Liver (tissue), 8 donors: ENCODE measurements at regions not wholly inside any gene's neighbourhood (a gene's known extent, or its start where the extent isn't known, plus 50 kb on each side); places are given as distances from the start of the nearest gene placed in this dataset.

ENCODE experiments used
- DNase-seq: peaks from one replicate; pipeline ENCODE4 v3.0.0-alpha.2; 2017; ENCODE audit warnings: low spot score
- H3K27ac ChIP-seq, 2 donors: one replicate each; pipeline ENCODE4 v1.7.0; 2013; ENCODE audit warnings: inconsistent platforms in 2 of 2, low read length in 2 of 2, control low read depth in 1 of 2, low read depth in 1 of 2, mild to moderate bottlenecking in 1 of 2
- H3K27me3 ChIP-seq, 4 donors: one replicate each; pipeline versions ENCODE4 v1.6.1 to v1.7.0; 2013; ENCODE audit warnings: low read length in 3 of 4, inconsistent platforms in 1 of 4, mild to moderate bottlenecking in 1 of 4, moderate library complexity in 1 of 4; ENCODE audit not compliant: control insufficient read depth in 4 of 4, insufficient read depth in 4 of 4
- H3K36me3 ChIP-seq, 4 donors: one replicate each; pipeline versions ENCODE4 v1.6.1 to v1.7.0; 2013; ENCODE audit warnings: low read length in 3 of 4, mild to moderate bottlenecking in 3 of 4, low read depth in 1 of 4, moderate library complexity in 1 of 4; ENCODE audit not compliant: control insufficient read depth in 4 of 4, insufficient read depth in 3 of 4
- H3K4me1 ChIP-seq, 4 donors: one replicate each; pipeline versions ENCODE4 v1.6.1 to v1.7.0; 2013; ENCODE audit warnings: low read length in 3 of 4, mild to moderate bottlenecking in 3 of 4, moderate library complexity in 1 of 4; ENCODE audit not compliant: control insufficient read depth in 4 of 4, insufficient read depth in 4 of 4
- H3K4me3 ChIP-seq, 3 donors: one replicate each; pipeline versions ENCODE4 v1.6.1 to v1.7.0; 2013; ENCODE audit warnings: low read length in 3 of 3, control low read depth in 1 of 3, low read depth in 1 of 3, mild to moderate bottlenecking in 1 of 3
- H3K9ac ChIP-seq, 2 donors: one replicate each; pipeline ENCODE4 v1.7.0; 2013; ENCODE audit warnings: low read length in 2 of 2, mild to moderate bottlenecking in 2 of 2, moderate library complexity in 2 of 2, control low read depth in 1 of 2, low read depth in 1 of 2
- H3K9me3 ChIP-seq, 4 donors: one replicate each; pipeline versions ENCODE4 v1.6.1 to v1.7.0; 2013; ENCODE audit warnings: low read length in 3 of 4; ENCODE audit not compliant: control insufficient read depth in 4 of 4
- ATF3 ChIP-seq: IDR thresholded peaks from 2 replicates; pipeline ENCODE4 v1.6.1; 2016; ENCODE audit warnings: antibody characterized with exemption
- CTCF ChIP-seq: fragments of 150-350 bp; IDR thresholded peaks from 2 replicates; pipeline ENCODE4 v1.5.1; 2017; ENCODE audit warnings: improper control_type of control experiment, low read depth, low read length; ENCODE audit not compliant: missing input control
- EGR1 ChIP-seq, 2 donors: IDR thresholded peaks; 2 replicates each; pipeline ENCODE4 v1.6.1; 2016 to 2018; ENCODE audit warnings: antibody characterized with exemption in 2 of 2, low read depth in 2 of 2
- FOXA1 ChIP-seq: IDR thresholded peaks from 2 replicates; pipeline ENCODE4 v1.6.1; 2016; ENCODE audit warnings: antibody characterized with exemption
- FOXA2 ChIP-seq: IDR thresholded peaks from 2 replicates; pipeline ENCODE4 v1.6.1; 2016; ENCODE audit warnings: antibody characterized with exemption
- GABPA ChIP-seq, 2 donors: IDR thresholded peaks in 1 of 2; conservative IDR thresholded peaks in 1 of 2; 2 replicates each; pipeline ENCODE4 v1.6.1; 2016; ENCODE audit warnings: antibody characterized with exemption in 2 of 2, mild to moderate bottlenecking in 1 of 2, moderate library complexity in 1 of 2
- HNF4A ChIP-seq, 2 donors: conservative IDR thresholded peaks; 2 replicates each; pipeline ENCODE4 v1.6.1; 2016; ENCODE audit warnings: antibody characterized with exemption in 2 of 2, mild to moderate bottlenecking in 2 of 2
- HNF4G ChIP-seq: IDR thresholded peaks from 2 replicates; pipeline ENCODE4 v1.6.1; 2016; ENCODE audit warnings: antibody characterized with exemption
- JUND ChIP-seq, 2 donors: IDR thresholded peaks; 2 replicates each; pipeline ENCODE4 v1.6.1; 2016; ENCODE audit warnings: antibody characterized with exemption in 2 of 2
- MAX ChIP-seq: IDR thresholded peaks from 2 replicates; pipeline ENCODE4 v1.6.1; 2016; ENCODE audit warnings: antibody characterized with exemption
- NR2F2 ChIP-seq: IDR thresholded peaks from 2 replicates; pipeline ENCODE4 v1.6.1; 2016; ENCODE audit warnings: antibody characterized with exemption
- RAD21 ChIP-seq, 2 donors: IDR thresholded peaks; 2 replicates each; pipeline ENCODE4 v1.6.1; 2016; ENCODE audit warnings: antibody characterized with exemption in 2 of 2, mild to moderate bottlenecking in 2 of 2
- REST ChIP-seq: IDR thresholded peaks from 2 replicates; pipeline ENCODE4 v1.6.1; 2016; ENCODE audit warnings: antibody characterized with exemption, mild to moderate bottlenecking
- RXRA ChIP-seq, 2 donors: IDR thresholded peaks; 2 replicates each; pipeline ENCODE4 v1.6.1; 2017 to 2018; ENCODE audit warnings: antibody characterized with exemption in 2 of 2, mild to moderate bottlenecking in 1 of 2
- SP1 ChIP-seq: IDR thresholded peaks from 2 replicates; pipeline ENCODE4 v1.6.1; 2018; ENCODE audit warnings: antibody characterized with exemption, mild to moderate bottlenecking
- TAF1 ChIP-seq: conservative IDR thresholded peaks from 2 replicates; pipeline ENCODE4 v1.6.1; 2016; ENCODE audit warnings: antibody characterized with exemption, mild to moderate bottlenecking
- YY1 ChIP-seq: IDR thresholded peaks from 2 replicates; pipeline ENCODE4 v1.6.1; 2016; ENCODE audit warnings: antibody characterized with exemption, mild to moderate bottlenecking
- ZBTB33 ChIP-seq: IDR thresholded peaks from 2 replicates; pipeline ENCODE4 v1.6.1; 2016; ENCODE audit warnings: antibody characterized with exemption
- WGBS: extraction: QIAGEN DNeasy Blood & Tissue Kit; methylation state at CpG from one replicate; pipeline ENCODE4 v1.1.7; 2013; 5-methylcytosine and 5-hydroxymethylcytosine counted together
- donor health status: healthy.
- donor health status: healthy.
- donor health status: healthy.
- donor health status: healthy.
- donor health status: healthy.

- Histone ChIP-seq H3K9me3 (no peaks in the 10 kb centered on the region), H3K9ac (no peak overlapping the region), H3K27me3 (no peaks in the 10 kb centered on the region), H3K4me3 (no peak overlapping the region), H3K36me3 (no peaks in the 10 kb centered on the region), H3K4me1 (peaks cover 0 to 1% (median 0%) of the 10 kb centered on the region in 4 donors), H3K27ac (no peak overlapping the region)
- TF ChIP-seq RXRA (IDR thresholded peaks at IDR 0.05) = no peak
- no peak for TF ChIP-seq MAX
- TF ChIP-seq HNF4A (conservative IDR thresholded peaks at IDR 0.05) = no peak
- TF ChIP-seq NR2F2 = no peak
- no peak for TF ChIP-seq HNF4G
- TF ChIP-seq RAD21 (IDR thresholded peaks at IDR 0.05) = no peak
- TF ChIP-seq FOXA2 = no peak
- no peak for TF ChIP-seq FOXA1
- no peak for TF ChIP-seq SP1
- TF ChIP-seq ZBTB33 = no peak
- no peak for TF ChIP-seq TAF1
- no peak for TF ChIP-seq CTCF
- TF ChIP-seq REST = no peak
- no peak for TF ChIP-seq GABPA (IDR thresholded peaks at IDR 0.05 in 1 of 2, conservative IDR thresholded peaks at IDR 0.05 in 1 of 2)
- no peak for TF ChIP-seq YY1
- TF ChIP-seq EGR1 (IDR thresholded peaks at IDR 0.05; ENCODE audit: low read depth in 2 of 2) = no peak
- no peak for TF ChIP-seq ATF3
- no peak for TF ChIP-seq JUND (IDR thresholded peaks at IDR 0.05)
- no peak for DNase-seq
- WGBS = 86% methylated on average over 9 of the region's 9 CpGs
These were observed 65.6 kb upstream of the E2F8 start for GRCh38 chr11:19306179-19306944.
